CD14-positive monocyte (primary cell): ENCODE measurements at regions not wholly inside any gene's neighbourhood (a gene's known extent, or its start where the extent isn't known, plus 50 kb on each side); places are given as distances from the start of the nearest gene placed in this dataset.

Experiments
- DNase-seq, 3 donors: peaks; one replicate each; pipeline ENCODE4 v3.0.0-alpha.2; 2011 to 2022
- H2AFZ ChIP-seq: 2 replicates; pipeline ENCODE4 v1.6.0; 2012; ENCODE audit warnings: mild to moderate bottlenecking, low read depth, low read length, inconsistent platforms; ENCODE audit not compliant: insufficient read depth, poor library complexity, severe bottlenecking
- H3K27ac ChIP-seq, 2 donors: 1 replicate in 1 of 2; 2 replicates in 1 of 2; pipeline ENCODE4 v1.5.1; 2012 to 2013; ENCODE audit warnings: low read length in 2 of 2, control low read depth in 1 of 2, inconsistent platforms in 1 of 2, low read depth in 1 of 2, mild to moderate bottlenecking in 1 of 2
- H3K27me3 ChIP-seq, 2 donors: one replicate each; pipeline versions ENCODE4 v1.6.0 to v1.6.1; 2011 to 2013; ENCODE audit warnings: low read length in 2 of 2; ENCODE audit not compliant: control insufficient read depth in 2 of 2, insufficient read depth in 2 of 2
- H3K36me3 ChIP-seq, 2 donors: replicated peaks in 1 of 2; 1 replicate in 1 of 2; 2 replicates in 1 of 2; pipeline versions ENCODE4 v1.5.1 to v1.6.1; 2012 to 2013; ENCODE audit warnings: low read length in 2 of 2, control low read depth in 1 of 2, inconsistent platforms in 1 of 2, mild to moderate bottlenecking in 1 of 2; ENCODE audit not compliant: insufficient read depth in 2 of 2, control insufficient read depth in 1 of 2
- H3K4me1 ChIP-seq, 2 donors: 1 replicate in 1 of 2; 2 replicates in 1 of 2; pipeline versions ENCODE4 v1.5.1 to v1.6.1; 2012 to 2013; ENCODE audit warnings: low read length in 2 of 2, control low read depth in 1 of 2, inconsistent platforms in 1 of 2, mild to moderate bottlenecking in 1 of 2, moderate library complexity in 1 of 2; ENCODE audit not compliant: insufficient read depth in 2 of 2, control insufficient read depth in 1 of 2
- H3K4me2 ChIP-seq: replicated peaks from 2 replicates; pipeline ENCODE3; 2012; ENCODE audit warnings: low read length, moderate library complexity, mild to moderate bottlenecking; ENCODE audit not compliant: poor library complexity, severe bottlenecking; ENCODE audit errors: extremely low read depth
- H3K4me3 ChIP-seq, 3 experiments: fragments of 200-600 bp in 1 of 3; sonication (generic) in 1 of 3; replicated peaks in 1 of 3; 1 replicate in 2 of 3; 2 replicates in 1 of 3; pipeline ENCODE4 v1.5.1; 2011 to 2013; ENCODE audit warnings: low read length in 3 of 3, mild to moderate bottlenecking in 3 of 3, control low read depth in 2 of 3, low read depth in 2 of 3, inconsistent platforms in 1 of 3, moderate library complexity in 1 of 3
- H3K79me2 ChIP-seq: 2 replicates; pipeline ENCODE4 v1.6.0; 2012; ENCODE audit warnings: mild to moderate bottlenecking, control low read depth, inconsistent platforms, low read length, moderate library complexity; ENCODE audit not compliant: insufficient read depth
- H3K9ac ChIP-seq: 2 replicates; pipeline ENCODE4 v1.6.0; 2017; ENCODE audit warnings: low read length, mild to moderate bottlenecking; ENCODE audit not compliant: insufficient read depth, poor library complexity, severe bottlenecking
- H3K9me3 ChIP-seq, 2 donors: replicated peaks in 1 of 2; 1 replicate in 1 of 2; 2 replicates in 1 of 2; pipeline versions ENCODE4 v1.5.1 to v1.6.1; 2012 to 2013; ENCODE audit warnings: low read length in 2 of 2, control low read depth in 1 of 2; ENCODE audit not compliant: control insufficient read depth in 1 of 2, insufficient read depth in 1 of 2
- H4K20me1 ChIP-seq: 2 replicates; pipeline ENCODE4 v1.6.0; 2012; ENCODE audit warnings: mild to moderate bottlenecking, low read length, control low read depth, moderate library complexity; ENCODE audit not compliant: insufficient read depth
- H3K27ac Mint-ChIP-seq, 7 donors: one replicate each; pipeline ENCODE4 v1.8.0; 2020; ENCODE audit warnings: mild to moderate bottlenecking in 7 of 7, mixed read lengths in 7 of 7, moderate library complexity in 6 of 7, inconsistent platforms in 2 of 7
- H3K27me3 Mint-ChIP-seq, 3 donors: one replicate each; pipeline ENCODE4 v1.8.0; 2021 to 2022; ENCODE audit warnings: low read depth in 3 of 3, mild to moderate bottlenecking in 3 of 3, mixed read lengths in 3 of 3, moderate library complexity in 3 of 3, inconsistent platforms in 1 of 3
- H3K36me3 Mint-ChIP-seq, 2 donors: one replicate each; pipeline ENCODE4 v1.8.0; 2020; ENCODE audit warnings: mixed read lengths in 2 of 2, inconsistent platforms in 1 of 2, mild to moderate bottlenecking in 1 of 2
- H3K4me1 Mint-ChIP-seq: one replicate; pipeline ENCODE4 v1.8.0; 2020; ENCODE audit warnings: mild to moderate bottlenecking, mixed read lengths
- H3K4me3 Mint-ChIP-seq, 2 donors: one replicate each; pipeline ENCODE4 v1.8.0; 2020; ENCODE audit warnings: mild to moderate bottlenecking in 2 of 2, mixed read lengths in 2 of 2, moderate library complexity in 1 of 2
- H3K9me3 Mint-ChIP-seq, 7 donors: one replicate each; pipeline ENCODE4 v1.8.0; 2020 to 2022; ENCODE audit warnings: mixed read lengths in 7 of 7, mild to moderate bottlenecking in 6 of 7, moderate library complexity in 6 of 7, inconsistent platforms in 2 of 7
- CTCF ChIP-seq: fragments of 200-600 bp; IDR thresholded peaks from one replicate; pipeline ENCODE4 v1.8.0; 2022; ENCODE audit warnings: antibody characterized with exemption, mild to moderate bottlenecking
- WGBS: methylation state at CpG from one replicate; pipeline ENCODE4 v1.1.5; 2013; ENCODE audit warnings: missing lambda C conversion rate; ENCODE audit not compliant: insufficient coverage; 5-methylcytosine and 5-hydroxymethylcytosine counted together
- intact Hi-C, 2 donors: fragments of 100-400 bp; cut with micrococcal nuclease; formaldehyde crosslinking; loops; one replicate each; pipeline versions ENCODE4 v1.15.0 to v1.15.1; 2023

- 97% methylated on average over 7 of the region's 16 CpGs for WGBS
Observed at GRCh38 chr19:29021232-29021916, 191.6 kb downstream of the UQCRFS1 start.

GRCh38 chr19:29019403-29019802, 193.5 kb downstream of the UQCRFS1 start:
- intact Hi-C loops = no loop called here
- Mint-ChIP-seq H3K9me3 (peaks cover 0 to 8% (median 0%) of the 10 kb centered on the region in 7 donors), H3K4me3 (no peak overlapping the region), H3K27me3 (peaks cover 0 to 6% (median 3%) of the 10 kb centered on the region in 3 donors), H3K36me3 (no peaks in the 10 kb centered on the region), H3K27ac (no peak overlapping the region), H3K4me1 (no peaks in the 10 kb centered on the region)
- no peak overlapping the region for H3K4me3 ChIP-seq
- H3K9ac ChIP-seq = no peak overlapping the region
- no peak overlapping the region for H3K4me2 ChIP-seq
- TF ChIP-seq CTCF = no peak
- no peaks in the 10 kb centered on the region for H3K27me3 ChIP-seq
- DNase-seq = no peak
- H2AFZ ChIP-seq = no peak overlapping the region
- H3K36me3 ChIP-seq = no peaks in the 10 kb centered on the region
- H3K4me1 ChIP-seq = no peaks in the 10 kb centered on the region
- H4K20me1 ChIP-seq = no peaks in the 10 kb centered on the region
- no peaks in the 10 kb centered on the region for H3K79me2 ChIP-seq
- no peak overlapping the region for H3K27ac ChIP-seq
- WGBS = 90% methylated on average over 14 of the region's 14 CpGs
- no peaks in the 10 kb centered on the region for H3K9me3 ChIP-seq

More at GRCh38 chr19:29021232-29021916, 191.6 kb downstream of the UQCRFS1 start:
- Histone ChIP-seq H3K36me3 (no peaks in the 10 kb centered on the region), H3K9ac (no peak overlapping the region), H3K27ac (no peak overlapping the region), H3K27me3 (no peaks in the 10 kb centered on the region), H4K20me1 (no peaks in the 10 kb centered on the region), H3K4me2 (no peak overlapping the region), H3K4me1 (no peaks in the 10 kb centered on the region), H3K79me2 (no peaks in the 10 kb centered on the region), H3K9me3 (no peaks in the 10 kb centered on the region), H3K4me3 (no peak overlapping the region), H2AFZ (no peak overlapping the region)
- H3K36me3 Mint-ChIP-seq = no peaks in the 10 kb centered on the region
- no peak overlapping the region for H3K4me3 Mint-ChIP-seq
- peaks cover 0 to 15% (median 0%) of the 10 kb centered on the region in 7 donors for H3K9me3 Mint-ChIP-seq
- no peak for DNase-seq
- peaks cover 0 to 5% (median 2%) of the 10 kb centered on the region in 3 donors for H3K27me3 Mint-ChIP-seq
- no peaks in the 10 kb centered on the region for H3K4me1 Mint-ChIP-seq
- intact Hi-C loops = no loop called here
- H3K27ac Mint-ChIP-seq = no peak overlapping the region
- no peak for TF ChIP-seq CTCF
